Myocyte (in vitro differentiated cells): ENCODE measurements at regions not wholly inside any gene's neighbourhood (a gene's known extent, or its start where the extent isn't known, plus 50 kb on each side); places are given as distances from the start of the nearest gene placed in this dataset.
"Not testable (repeated sequence)": the region's sequence is repeated elsewhere in the genome, so short reads cannot be mapped to it uniquely, and the experiment has no call there.

ENCODE experiments used
- DNase-seq: peaks from one replicate; pipeline ENCODE4 v3.0.0-alpha.2; 2012; ENCODE audit warnings: low read depth

DNA sequence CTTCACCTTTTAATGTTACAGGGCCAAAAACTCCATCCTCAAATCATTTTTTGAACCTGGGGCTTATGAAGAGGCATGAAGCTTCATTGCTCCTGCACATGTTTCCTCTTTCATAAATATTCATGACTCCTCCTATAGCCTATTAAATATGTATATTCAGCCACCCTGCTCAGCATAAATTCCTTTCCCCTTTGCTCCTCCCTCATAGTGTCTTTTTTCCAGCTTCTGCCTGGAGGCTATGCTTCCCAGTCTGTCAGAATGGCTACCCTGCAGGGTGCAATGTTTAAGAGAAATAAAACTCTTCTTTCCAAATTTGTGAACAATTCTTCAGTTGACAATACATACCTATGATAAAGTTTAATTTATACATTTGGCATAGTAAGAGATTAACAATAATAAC is 1082.9 kb upstream of the CDH18 start:
- DNase-seq, result no peak

DNA sequence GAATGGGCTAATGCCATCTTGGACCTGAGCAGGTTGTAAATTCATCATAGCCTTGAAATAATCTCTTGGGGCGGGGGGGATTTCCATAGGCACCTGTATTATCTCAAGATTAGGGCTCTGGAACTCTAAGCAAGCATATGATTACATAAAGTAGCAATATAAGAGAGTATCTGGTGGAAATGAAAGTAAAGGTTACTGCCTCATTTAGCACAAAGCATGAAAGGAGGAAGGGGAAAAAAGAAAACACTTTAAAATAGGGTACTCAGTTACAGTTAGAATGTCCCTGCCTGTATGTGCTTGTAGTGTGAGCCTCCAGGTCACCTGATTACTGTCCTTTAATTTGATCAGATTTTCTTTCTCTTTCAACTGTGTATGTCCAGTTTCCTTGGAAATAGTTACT is 1079.7 kb upstream of the CDH18 start:
- no peak for DNase-seq

DNA sequence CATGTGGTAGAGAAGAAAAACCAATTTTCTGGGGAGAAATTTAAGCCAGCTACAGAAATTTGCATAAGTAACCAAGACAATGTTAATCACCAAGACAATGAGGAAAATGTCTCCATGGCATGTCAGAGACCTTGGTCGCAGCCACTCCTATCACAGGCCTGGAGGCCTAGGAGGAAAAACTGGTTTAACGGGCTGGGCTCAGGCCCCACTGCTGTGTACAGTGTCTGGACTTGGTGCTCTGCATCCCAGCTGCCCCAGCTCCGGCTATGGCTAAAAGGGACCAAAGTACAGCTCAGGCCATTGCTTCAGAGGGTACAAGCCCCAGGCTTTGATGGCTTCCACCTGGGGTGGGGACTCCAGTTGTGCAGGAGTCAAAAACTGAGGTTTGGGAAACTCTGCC is 1075.1 kb upstream of the CDH18 start:
- no peak for DNase-seq

DNA sequence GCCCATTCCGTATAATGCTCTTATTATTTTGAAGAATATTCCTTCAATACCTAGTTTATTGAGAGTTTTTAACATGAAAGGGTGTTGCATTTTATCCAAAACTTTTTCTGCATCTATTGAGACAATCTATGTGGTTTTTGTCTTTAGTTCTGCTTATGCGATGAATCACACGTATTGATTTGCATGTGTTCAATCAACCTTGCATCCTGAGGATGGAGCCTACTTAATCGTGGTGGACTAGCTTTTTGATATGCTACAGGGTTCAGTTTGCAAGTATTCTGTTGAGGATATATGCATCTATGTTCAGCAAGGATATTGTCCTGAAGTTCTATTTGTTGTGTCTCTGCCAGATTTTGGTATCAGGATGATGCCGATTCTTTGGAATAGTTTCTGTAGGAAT is 1070.3 kb upstream of the CDH18 start:
- no peak for DNase-seq

DNA sequence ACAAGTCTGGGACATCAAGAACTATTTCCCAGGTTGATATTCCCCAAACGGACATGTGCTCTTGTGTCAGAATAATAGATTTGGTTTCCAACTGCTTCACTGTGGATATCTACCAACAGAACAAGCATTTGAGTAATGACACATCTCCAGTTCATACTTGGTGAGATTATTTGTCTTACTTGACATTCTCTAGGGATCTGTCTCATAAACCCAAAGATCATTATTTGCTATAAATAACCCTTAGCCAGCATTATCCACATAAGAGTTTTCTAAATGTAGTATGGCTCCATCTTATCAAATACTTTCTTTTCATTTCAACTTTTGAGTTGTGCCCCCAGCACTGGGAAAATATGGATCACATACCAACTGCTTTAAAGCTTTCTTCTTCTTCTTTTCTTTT is 1063.9 kb upstream of the CDH18 start:
- no peak for DNase-seq

DNA sequence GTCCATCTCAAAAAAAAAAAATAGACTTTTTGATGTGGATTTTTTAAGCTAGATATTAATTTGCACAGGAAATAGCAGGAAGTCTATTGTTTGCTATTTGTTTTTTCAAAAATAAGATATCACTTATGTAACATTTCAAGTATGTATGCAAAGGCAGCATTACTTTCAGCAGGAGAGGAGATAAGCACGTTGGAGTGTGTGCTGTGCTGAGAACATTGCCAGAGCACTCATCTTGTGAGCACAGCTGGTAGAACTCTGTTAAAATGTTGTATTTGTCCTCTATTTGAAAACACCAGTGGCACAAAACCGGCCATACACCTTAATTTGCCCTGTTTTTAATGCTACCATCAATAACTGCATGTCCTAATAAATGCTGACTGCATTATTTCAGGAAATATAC is 1061.9 kb upstream of the CDH18 start:
- no peak for DNase-seq

DNA sequence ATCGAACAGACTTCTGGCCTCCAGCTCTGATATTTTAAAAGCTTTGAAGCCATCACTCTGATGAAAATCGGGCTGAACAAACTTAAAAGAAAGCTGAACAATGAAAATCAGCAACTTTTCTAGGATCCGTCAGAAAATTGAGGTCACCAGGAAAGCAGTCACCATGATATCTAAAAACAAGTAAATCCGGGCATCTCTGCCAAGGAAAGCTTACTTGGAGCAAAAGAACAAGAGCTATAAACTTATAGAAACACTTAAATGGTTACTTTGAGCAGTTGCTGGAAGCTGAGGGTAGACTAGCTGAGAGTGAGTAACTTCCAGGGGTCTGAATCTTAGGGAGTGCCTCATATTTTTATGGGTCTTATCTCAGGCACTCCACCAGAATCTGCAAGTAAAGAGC is 1043.0 kb upstream of the CDH18 start:
- no peak for DNase-seq

DNA sequence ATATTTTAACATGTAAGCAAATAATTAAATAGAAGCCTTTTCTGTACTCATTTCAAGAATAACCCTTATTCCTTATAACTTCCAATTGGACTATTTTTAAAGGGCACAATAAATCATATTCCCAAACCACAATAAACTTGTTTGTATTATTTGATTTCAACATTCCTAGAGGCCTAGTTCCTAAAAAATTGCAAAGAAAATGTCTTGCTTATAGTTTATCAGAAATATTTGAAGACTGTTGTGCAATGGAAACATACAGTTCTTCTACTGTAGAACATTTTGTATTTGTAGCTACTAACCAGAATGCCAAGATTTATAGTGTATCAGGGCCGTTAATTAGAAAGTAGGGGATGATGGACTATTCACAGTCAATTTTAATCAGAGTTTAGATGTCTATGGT is 1037.0 kb upstream of the CDH18 start:
- no peak for DNase-seq

DNA sequence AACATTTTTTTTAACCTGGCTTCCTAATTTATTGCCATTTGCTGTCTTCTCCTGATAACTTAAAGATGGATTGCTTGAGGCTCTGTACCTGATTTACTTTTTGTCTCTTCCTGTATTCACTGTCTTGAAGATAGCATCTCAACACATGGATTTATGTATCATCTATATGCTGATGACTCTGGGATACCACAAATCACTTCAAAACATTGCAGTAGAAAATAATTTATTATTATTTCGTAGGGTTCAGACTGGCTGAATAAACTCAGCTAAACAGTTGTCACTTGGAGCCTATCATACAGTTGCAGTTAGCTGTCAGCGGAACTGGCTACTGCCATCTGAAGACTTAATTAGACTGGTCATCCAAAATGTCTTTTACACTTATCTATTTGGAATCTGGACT is 1025.2 kb upstream of the CDH18 start:
- DNase-seq, result no peak

DNA sequence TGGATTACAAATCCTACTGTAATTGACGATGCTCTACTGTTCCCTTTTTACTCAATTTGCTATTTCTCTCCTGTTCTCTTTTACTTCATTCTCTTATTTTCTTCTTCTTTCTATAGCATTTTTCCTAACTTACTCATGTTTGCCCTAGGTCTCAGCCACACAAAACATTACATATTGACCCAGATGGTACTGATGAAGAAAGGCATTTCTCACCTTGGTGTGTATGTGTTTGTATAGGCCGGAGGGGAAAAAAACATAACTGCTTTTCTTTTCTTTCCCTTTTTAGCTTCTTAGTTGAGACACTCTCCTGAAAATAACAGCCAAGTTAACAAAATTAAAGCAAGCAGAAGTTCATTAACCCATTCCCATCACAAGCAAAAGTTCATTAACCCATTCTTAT is 1019.8 kb upstream of the CDH18 start:
- no peak for DNase-seq

DNA sequence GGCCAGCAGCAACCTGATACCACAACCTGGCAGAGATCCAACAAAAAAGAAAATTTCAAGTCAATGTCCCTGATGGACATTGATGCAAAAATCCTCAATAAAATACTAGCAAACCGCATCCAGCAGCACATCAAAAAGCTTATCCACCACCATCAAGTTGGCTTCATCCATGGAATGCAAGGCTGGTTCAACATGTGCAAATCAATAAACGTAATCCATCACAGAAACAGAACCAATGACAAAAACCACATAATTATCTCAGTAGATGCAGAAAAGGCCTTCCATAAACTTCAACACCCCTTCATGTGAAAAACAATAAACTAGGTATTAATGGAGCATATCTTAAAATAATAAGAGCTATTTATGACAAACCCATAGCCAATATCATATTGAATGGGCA is 1000.9 kb upstream of the CDH18 start:
- DNase-seq, result not testable (repeated sequence)

DNA sequence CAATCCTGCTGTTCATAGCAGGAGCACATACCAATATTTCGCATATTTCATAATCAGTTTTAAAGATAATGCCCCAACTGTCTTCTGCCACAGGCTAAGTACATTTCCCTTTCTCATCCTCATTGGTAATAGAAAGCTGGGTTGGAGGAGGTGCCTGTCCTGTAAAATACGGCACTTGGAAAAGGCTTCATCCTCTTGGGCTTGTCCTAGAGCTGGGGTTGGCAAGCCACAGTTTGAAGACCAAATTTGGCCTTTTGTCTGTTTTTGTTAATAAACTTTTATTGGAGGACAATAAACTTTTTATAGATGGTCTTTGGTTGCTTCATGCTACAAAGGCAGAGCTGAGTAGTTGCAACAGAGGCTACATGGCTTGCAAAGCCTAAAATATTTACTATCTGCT is 997.8 kb upstream of the CDH18 start:
- no peak for DNase-seq

DNA sequence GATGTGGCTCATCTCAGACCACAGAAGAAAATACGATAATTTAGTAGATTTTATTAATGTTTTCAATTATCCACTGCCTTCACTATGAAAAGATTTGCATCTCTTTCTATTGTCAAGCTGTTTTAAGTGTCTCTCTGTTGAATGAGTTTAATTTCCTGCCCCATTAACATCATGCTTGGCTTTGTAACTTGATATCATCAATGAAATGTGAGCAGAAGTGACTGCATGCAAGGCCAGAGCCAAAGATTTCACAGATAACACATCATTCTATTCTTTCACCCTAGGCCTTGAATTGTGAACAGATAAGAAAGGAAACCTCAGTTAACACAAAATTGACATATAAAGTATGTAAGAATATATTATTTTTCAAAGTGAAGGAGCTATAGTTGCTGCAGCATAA is 986.4 kb upstream of the CDH18 start:
- DNase-seq, result peak; percentile 1

DNA sequence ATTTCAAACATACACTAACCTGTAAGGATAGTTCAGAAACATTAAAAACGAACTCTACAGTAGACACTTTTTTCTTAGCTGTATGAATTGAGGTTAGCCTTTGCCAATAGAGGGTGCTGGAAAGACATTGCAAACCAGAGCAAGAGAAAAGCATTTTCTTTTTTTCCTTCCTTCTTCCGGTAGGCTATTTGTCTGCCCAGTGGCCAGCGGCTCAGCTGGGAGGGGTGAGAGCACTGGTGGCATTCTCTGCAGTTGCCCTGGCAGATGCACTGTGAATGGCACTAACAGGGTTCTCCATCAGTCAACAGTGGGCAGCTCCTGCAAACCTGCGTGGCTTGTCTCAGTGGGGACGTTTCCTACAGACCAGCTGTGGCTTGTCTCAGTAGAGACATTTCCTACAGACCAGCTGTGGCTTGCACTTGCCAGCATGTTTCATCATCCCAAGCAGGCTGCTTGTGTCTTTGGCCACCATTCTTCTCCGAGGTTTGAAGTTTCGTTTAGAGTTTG is 984.5 kb upstream of the CDH18 start:
- peak; percentile 44 for DNase-seq

DNA sequence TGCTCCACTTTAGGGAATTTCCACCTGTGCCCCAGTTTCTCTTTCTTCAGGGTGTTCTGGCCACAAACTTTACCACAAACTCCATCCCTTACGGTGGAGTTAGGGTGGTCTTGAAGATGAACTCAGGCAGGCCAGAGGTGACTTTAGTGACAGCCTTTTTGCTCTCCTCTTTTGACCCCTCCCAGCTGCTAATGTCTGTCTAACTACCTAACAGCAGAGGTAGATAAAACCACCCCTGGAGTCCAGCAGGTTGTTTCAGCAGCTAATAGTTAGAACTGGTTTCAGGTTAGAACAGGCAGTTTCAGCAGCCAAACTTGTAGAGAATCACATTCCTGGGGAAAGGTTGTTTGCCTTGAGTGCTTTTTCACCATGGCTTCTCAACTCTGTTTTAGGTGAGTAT is 971.3 kb upstream of the CDH18 start:
- no peak for DNase-seq

DNA sequence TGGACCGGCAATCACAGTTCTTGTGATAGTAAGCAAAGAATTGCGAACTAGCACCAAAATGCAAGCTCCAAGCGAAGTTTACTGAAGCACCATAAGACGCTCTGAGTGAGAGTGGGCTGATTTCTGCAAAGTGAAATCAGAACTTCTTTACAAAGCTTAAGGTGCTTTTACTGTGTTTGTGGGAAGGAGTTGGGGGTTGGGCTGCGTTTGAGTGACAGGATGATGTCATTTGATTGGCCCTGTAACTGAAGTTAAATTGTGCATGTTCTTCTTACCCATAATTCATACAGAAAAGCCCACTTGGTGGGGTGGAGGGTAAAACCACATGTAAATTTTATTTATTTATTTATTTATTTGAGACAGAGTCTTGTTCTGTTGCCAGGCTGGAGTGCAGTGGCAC is 970.6 kb upstream of the CDH18 start:
- no peak for DNase-seq

DNA sequence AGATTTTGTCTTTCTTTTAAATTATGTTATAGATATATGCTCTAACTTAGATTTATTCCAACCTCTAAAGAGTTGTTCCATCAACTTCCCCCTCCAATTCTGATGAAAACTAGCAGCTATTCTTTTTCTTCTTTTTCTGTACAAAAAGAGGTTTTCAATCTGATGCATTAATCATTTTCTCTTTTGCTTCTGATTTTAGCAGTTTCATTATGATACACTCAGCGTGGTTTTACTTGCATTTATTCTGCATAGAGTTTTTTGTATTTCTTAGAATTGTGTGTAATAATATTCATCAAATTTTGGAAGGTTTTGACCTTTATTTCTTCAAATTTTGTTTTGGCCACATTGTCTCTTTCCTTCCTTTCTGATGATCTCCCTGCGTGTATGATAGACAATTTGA is 968.1 kb upstream of the CDH18 start:
- DNase-seq, result no peak

DNA sequence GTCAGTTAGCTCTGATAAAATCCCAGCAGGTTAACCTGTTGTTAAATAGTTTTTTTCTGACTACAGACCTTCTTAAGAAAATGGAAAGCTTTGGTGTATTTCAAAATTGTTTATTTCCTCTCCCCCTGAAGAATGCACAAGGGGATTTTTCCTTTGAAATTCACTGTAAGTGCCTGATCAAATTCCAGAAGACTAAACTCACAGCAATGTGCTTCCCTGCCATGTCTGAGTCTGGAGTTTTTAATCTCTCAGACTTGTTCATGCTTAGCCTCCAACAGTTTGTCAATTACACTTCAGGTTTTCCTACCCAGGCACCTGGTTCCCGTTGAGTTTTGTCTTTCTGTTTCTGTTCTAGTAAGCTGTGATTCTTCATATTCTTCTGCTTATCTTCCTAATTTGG is 961.6 kb upstream of the CDH18 start:
- no peak for DNase-seq

DNA sequence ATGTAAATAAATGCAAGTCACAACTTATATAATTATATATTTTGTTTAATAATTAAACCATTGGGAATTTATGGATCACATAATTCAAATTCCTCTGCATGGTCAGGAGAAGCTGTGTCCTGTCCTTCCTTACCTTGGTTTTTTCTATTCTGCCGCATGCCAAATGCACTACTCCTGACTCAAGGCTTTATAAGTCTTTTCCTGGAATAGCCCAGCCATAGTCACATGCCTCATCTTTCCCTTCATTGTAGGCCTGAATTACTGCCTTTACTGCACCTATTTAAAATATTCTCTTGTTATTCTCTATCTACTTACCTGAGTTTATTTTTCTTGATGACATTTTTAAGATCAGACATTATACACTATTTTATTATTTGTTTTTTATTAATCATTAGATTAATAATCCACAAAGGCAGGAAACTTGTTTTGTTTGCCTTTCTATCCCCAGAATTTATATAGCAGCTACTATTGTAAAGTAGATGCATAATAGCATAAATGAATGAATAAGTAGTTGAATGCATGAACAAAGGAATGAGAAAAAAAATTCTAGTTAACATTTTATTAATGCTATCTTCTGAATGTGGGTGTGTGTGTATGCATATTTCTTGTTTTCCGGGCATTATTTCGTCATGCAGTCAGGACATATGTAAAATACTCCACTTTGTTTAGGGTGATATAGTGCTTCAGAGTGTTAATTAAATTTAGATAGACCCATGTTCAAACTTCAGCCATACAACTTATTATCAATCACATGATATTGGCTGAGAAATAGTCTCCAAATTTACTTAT is 955.4 kb upstream of the CDH18 start:
- not testable (repeated sequence) for DNase-seq

DNA sequence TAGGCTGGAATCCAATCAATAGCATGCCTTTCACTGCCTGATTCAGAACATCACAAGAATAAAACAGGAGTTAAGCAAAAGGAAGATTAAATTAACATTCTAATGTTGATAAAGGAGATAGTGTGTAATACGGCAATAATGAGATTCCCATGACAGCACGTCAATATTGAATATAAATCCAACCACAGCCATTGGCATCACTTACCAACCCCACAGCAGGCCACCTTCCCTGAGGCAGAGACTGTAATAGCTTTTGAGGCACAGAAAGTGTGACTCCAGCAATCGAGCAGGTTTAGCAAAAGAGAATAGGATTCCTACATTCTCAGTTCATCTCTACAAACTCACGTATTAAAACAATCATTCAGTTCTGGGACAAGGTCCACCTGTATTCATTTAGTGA is 954.6 kb upstream of the CDH18 start:
- DNase-seq, result not testable (repeated sequence)

DNA sequence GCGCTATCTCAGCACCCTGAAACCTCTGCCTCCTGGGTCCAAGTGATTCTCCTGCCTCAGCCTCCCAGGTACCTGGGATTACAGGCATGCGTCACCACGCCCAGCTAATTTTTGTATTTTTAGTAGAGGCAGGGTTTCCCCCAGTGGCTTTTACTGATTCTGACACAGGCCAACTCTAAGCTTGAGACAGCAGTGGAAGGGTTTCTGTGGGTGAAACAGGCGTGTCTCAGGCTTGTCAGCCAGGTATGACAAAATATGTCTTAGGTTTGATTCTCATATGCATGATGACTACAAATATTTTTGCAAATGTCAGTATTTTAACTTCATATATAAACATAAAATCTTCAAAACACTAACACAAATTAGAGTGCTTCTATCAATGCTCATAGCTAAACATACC is 952.8 kb upstream of the CDH18 start:
- DNase-seq, result not testable (repeated sequence)

DNA sequence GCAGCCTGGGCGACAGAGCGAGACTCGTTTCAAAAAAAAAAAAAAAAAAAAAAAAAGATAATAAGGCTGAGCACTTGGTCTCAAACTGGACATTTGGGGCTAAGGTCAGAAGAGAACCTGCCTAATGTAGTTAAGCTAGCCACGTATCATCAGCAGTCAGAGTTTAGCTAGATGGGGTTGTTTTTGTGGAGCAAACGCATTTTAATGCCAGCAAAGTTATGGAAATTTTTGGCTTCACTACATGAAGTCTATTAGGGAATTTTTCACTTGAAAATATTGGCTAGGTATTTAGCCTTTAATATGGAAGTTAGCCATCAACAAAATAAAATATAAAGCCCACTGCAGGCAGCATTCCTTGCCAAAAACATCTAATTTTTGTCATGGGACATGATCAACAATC is 902.9 kb upstream of the CDH18 start:
- DNase-seq, result not testable (repeated sequence)

DNA sequence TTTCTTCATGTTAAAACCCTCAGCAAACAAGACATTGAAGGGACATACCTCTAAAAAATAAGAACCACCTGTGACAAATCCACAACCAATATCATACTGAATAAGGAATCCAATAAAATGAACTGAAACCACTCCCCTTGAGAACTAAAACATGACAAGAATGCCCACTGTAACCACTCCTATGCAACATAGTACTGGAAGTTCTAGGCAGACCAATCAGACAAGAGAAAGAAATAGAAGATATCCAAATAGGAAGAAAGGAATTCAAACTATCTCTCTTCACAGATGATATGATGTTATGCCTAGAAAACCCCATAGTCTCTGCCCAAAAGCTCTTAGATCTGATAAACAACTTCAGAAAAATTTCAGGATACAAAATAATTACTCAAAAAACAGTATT is 887.7 kb upstream of the CDH18 start:
- DNase-seq, result not testable (repeated sequence)

DNA sequence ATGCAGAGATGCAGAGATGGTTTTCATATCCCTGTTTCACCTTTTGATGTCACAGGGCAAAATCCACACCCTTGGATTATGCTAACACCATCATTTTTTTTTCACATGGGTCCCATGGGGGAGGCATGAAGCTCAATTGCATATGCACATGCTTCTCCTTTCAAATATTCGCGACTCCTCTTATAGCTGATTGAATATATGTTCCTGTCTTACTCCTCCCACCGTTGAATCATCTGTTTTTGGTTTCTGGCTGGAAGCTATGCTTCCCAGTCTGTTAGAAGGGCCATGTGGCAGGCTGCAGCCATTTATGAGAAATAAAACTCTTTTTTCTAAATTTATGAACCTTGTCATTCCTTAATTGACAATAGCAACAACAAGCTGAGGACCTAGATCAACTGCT is 877.9 kb upstream of the CDH18 start:
- not testable (repeated sequence) for DNase-seq
